SK-N-SH (cell line): ENCODE measurements at regions not wholly inside any gene's neighbourhood (a gene's known extent, or its start where the extent isn't known, plus 50 kb on each side); places are given as distances from the start of the nearest gene placed in this dataset.

ENCODE experiments used
- CTCF ChIA-PET: fragments of 300-600, 350-600 bp; formaldehyde crosslinking; extraction: SDS; loops from one replicate; lab custom pipeline; 2021; lab: Yijun Ruan, JAX
- POLR2A ChIA-PET: fragments of 350-600 bp; sonication (Branson Sonifier 250); formaldehyde crosslinking; extraction: SDS; loops from one replicate; lab custom pipeline; 2020; ENCODE audit warnings: antibody characterized with exemption, inconsistent platforms; lab: Yijun Ruan, JAX
- DNase-seq: peaks from one replicate; pipeline ENCODE4 v3.0.0; 2012
- H2AFZ ChIP-seq: fragments of 200-600 bp; sonication (generic); 2 replicates; pipeline ENCODE4 v1.8.1; 2016; ENCODE audit warnings: antibody characterized with exemption, mild to moderate bottlenecking, low read depth
- H3F3A ChIP-seq: fragments of 200-600 bp; sonication (generic); replicated peaks from 2 replicates; pipeline ENCODE3; 2016; ENCODE audit warnings: antibody characterized with exemption, mild to moderate bottlenecking; ENCODE audit not compliant: insufficient read depth
- H3K27ac ChIP-seq, 2 experiments: fragments of 200-500 bp in 1 of 2; fragments of 200-600 bp in 1 of 2; sonication (Bioruptor generic) in 1 of 2; sonication (generic), shearing (Covaris generic) in 1 of 2; 2 replicates each; pipeline versions ENCODE4 v1.5.1 to v1.6.1; 2014 to 2016; ENCODE audit warnings: low read depth in 2 of 2, inconsistent platforms in 1 of 2, low read length in 1 of 2, mild to moderate bottlenecking in 1 of 2, mixed read lengths in 1 of 2
- H3K27me3 ChIP-seq: fragments of 200-600 bp; sonication (generic), shearing (Covaris generic); 2 replicates; pipeline ENCODE4 v1.6.1; 2016; ENCODE audit warnings: mixed run types; ENCODE audit not compliant: insufficient read depth
- H3K36me3 ChIP-seq, 2 experiments: fragments of 200-500 bp in 1 of 2; fragments of 200-600 bp in 1 of 2; sonication (Bioruptor generic) in 1 of 2; sonication (generic) in 1 of 2; replicated peaks in 1 of 2; 2 replicates each; pipeline versions ENCODE3 to v1.5.1; 2014 to 2016; ENCODE audit warnings: low read length in 1 of 2, mild to moderate bottlenecking in 1 of 2; ENCODE audit not compliant: insufficient read depth in 2 of 2, control insufficient read depth in 1 of 2
- H3K4me1 ChIP-seq, 2 experiments: fragments of 200-500 bp in 1 of 2; fragments of 200-600 bp in 1 of 2; sonication (Bioruptor generic) in 1 of 2; sonication (generic), shearing (Covaris generic) in 1 of 2; 2 replicates each; pipeline versions ENCODE4 v1.5.1 to v1.6.1; 2014 to 2016; ENCODE audit warnings: low read depth in 1 of 2, low read length in 1 of 2, mixed run types in 1 of 2; ENCODE audit not compliant: insufficient read depth in 2 of 2, control insufficient read depth in 1 of 2
- H3K4me2 ChIP-seq: fragments of 200-600 bp; sonication (generic), shearing (Covaris generic); 2 replicates; pipeline ENCODE4 v1.6.1; 2017; ENCODE audit warnings: mixed run types
- H3K4me3 ChIP-seq, 2 experiments: fragments of 200-500 bp in 1 of 2; fragments of 200-600 bp in 1 of 2; sonication (Bioruptor generic) in 1 of 2; sonication (generic), shearing (Covaris generic) in 1 of 2; 2 replicates each; pipeline versions ENCODE4 v1.5.1 to v1.8.1; 2014 to 2016; ENCODE audit warnings: low read depth in 2 of 2, inconsistent platforms in 1 of 2, low read length in 1 of 2, mild to moderate bottlenecking in 1 of 2, mixed read lengths in 1 of 2, moderate library complexity in 1 of 2
- H3K79me2 ChIP-seq: fragments of 200-600 bp; sonication (generic); 2 replicates; pipeline ENCODE4 v1.8.1; 2017; ENCODE audit warnings: mild to moderate bottlenecking; ENCODE audit not compliant: insufficient read depth
- H3K9ac ChIP-seq: fragments of 200-600 bp; sonication (generic); 2 replicates; pipeline ENCODE4 v1.6.1; 2017; ENCODE audit warnings: mixed run types
- H3K9me2 ChIP-seq: fragments of 200-600 bp; sonication (generic); 2 replicates; pipeline ENCODE4 v1.6.1; 2017; ENCODE audit warnings: mixed run types
- H3K9me3 ChIP-seq: fragments of 200-600 bp; sonication (generic); 2 replicates; pipeline ENCODE4 v1.6.1; 2017; ENCODE audit warnings: mixed run types, mild to moderate bottlenecking, moderate library complexity
- H4K20me1 ChIP-seq: fragments of 200-600 bp; sonication (generic); 2 replicates; pipeline ENCODE4 v1.6.1; 2017; ENCODE audit warnings: mild to moderate bottlenecking, mixed run types; ENCODE audit not compliant: insufficient read depth
- CHD2 ChIP-seq: fragments of 150-350 bp; IDR thresholded peaks from 2 replicates; pipeline ENCODE4 v1.6.1; 2018; ENCODE audit warnings: low read length; ENCODE audit not compliant: partially characterized antibody
- ELF1 ChIP-seq: IDR thresholded peaks from 2 replicates; pipeline ENCODE4 v1.4.0; 2012
- EP300 ChIP-seq, 2 experiments: IDR thresholded peaks; 2 replicates each; pipeline versions ENCODE4 v1.4.0 to v1.6.1; 2012; ENCODE audit warnings: borderline replicate concordance in 1 of 2, low read depth in 1 of 2, low read length in 1 of 2
- IRF3 ChIP-seq: fragments of 150-350 bp; IDR thresholded peaks from 2 replicates; pipeline ENCODE4 v1.6.1; 2016; ENCODE audit warnings: mild to moderate bottlenecking, low read depth, low read length
- SIN3A ChIP-seq: IDR thresholded peaks from 2 replicates; pipeline ENCODE4 v1.6.1; 2012; ENCODE audit warnings: low read depth, mild to moderate bottlenecking, low read length, moderate library complexity, borderline replicate concordance
- TEAD4 ChIP-seq: IDR thresholded peaks from 2 replicates; pipeline ENCODE4 v1.4.0; 2012; ENCODE audit warnings: mild to moderate bottlenecking, borderline replicate concordance; ENCODE audit not compliant: insufficient read depth
- WGBS: methylation state at CpG from one replicate; pipeline ENCODE4 v1.1.6; 2017; ENCODE audit warnings: low lambda C conversion rate; 5-methylcytosine and 5-hydroxymethylcytosine counted together
- TF ChIP-seq, protein P1 (sequence below): fragments of 200-600 bp; sonication (generic); IDR thresholded peaks from 2 replicates; pipeline ENCODE4 v1.6.1; 2017; ENCODE audit warnings: antibody characterized with exemption, mild to moderate bottlenecking, moderate library complexity
- TF ChIP-seq, protein P2 (sequence below): IDR thresholded peaks from 2 replicates; pipeline ENCODE4 v1.6.1; 2012; ENCODE audit warnings: mild to moderate bottlenecking, low read depth, low read length, moderate library complexity
- TF ChIP-seq, protein P3 (sequence below): IDR thresholded peaks from 2 replicates; pipeline ENCODE4 v1.4.0; 2012; ENCODE audit warnings: low read depth, borderline replicate concordance

- no peak overlapping the region for H3K27ac ChIP-seq
- no peak for TF ChIP-seq ELF1
- TF ChIP-seq, protein P1, sequence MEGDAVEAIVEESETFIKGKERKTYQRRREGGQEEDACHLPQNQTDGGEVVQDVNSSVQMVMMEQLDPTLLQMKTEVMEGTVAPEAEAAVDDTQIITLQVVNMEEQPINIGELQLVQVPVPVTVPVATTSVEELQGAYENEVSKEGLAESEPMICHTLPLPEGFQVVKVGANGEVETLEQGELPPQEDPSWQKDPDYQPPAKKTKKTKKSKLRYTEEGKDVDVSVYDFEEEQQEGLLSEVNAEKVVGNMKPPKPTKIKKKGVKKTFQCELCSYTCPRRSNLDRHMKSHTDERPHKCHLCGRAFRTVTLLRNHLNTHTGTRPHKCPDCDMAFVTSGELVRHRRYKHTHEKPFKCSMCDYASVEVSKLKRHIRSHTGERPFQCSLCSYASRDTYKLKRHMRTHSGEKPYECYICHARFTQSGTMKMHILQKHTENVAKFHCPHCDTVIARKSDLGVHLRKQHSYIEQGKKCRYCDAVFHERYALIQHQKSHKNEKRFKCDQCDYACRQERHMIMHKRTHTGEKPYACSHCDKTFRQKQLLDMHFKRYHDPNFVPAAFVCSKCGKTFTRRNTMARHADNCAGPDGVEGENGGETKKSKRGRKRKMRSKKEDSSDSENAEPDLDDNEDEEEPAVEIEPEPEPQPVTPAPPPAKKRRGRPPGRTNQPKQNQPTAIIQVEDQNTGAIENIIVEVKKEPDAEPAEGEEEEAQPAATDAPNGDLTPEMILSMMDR = no peak
- no peak for TF ChIP-seq CHD2
- TF ChIP-seq, protein P2, sequence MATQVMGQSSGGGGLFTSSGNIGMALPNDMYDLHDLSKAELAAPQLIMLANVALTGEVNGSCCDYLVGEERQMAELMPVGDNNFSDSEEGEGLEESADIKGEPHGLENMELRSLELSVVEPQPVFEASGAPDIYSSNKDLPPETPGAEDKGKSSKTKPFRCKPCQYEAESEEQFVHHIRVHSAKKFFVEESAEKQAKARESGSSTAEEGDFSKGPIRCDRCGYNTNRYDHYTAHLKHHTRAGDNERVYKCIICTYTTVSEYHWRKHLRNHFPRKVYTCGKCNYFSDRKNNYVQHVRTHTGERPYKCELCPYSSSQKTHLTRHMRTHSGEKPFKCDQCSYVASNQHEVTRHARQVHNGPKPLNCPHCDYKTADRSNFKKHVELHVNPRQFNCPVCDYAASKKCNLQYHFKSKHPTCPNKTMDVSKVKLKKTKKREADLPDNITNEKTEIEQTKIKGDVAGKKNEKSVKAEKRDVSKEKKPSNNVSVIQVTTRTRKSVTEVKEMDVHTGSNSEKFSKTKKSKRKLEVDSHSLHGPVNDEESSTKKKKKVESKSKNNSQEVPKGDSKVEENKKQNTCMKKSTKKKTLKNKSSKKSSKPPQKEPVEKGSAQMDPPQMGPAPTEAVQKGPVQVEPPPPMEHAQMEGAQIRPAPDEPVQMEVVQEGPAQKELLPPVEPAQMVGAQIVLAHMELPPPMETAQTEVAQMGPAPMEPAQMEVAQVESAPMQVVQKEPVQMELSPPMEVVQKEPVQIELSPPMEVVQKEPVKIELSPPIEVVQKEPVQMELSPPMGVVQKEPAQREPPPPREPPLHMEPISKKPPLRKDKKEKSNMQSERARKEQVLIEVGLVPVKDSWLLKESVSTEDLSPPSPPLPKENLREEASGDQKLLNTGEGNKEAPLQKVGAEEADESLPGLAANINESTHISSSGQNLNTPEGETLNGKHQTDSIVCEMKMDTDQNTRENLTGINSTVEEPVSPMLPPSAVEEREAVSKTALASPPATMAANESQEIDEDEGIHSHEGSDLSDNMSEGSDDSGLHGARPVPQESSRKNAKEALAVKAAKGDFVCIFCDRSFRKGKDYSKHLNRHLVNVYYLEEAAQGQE = no peak
- TF ChIP-seq SIN3A = no peak
- TF ChIP-seq, protein P3, sequence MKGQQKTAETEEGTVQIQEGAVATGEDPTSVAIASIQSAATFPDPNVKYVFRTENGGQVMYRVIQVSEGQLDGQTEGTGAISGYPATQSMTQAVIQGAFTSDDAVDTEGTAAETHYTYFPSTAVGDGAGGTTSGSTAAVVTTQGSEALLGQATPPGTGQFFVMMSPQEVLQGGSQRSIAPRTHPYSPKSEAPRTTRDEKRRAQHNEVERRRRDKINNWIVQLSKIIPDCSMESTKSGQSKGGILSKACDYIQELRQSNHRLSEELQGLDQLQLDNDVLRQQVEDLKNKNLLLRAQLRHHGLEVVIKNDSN = no peak
- TF ChIP-seq, all 33 proteins: peak for 0
- no peaks in the 10 kb centered on the region for H3K9me3 ChIP-seq
- no peak overlapping the region for H3K9ac ChIP-seq
- no peaks in the 10 kb centered on the region for H3K36me3 ChIP-seq
- no peaks in the 10 kb centered on the region for H4K20me1 ChIP-seq
- POLR2A ChIA-PET = no interaction called here
- H3K27me3 ChIP-seq = no peaks in the 10 kb centered on the region
- H3F3A ChIP-seq = no peaks in the 10 kb centered on the region
- peaks cover 0 to 19% of the 10 kb centered on the region in 2 experiments; a peak in 2 of 4 replicates for H3K4me1 ChIP-seq
- H2AFZ ChIP-seq = no peak overlapping the region
- H3K79me2 ChIP-seq = no peaks in the 10 kb centered on the region
- H3K4me2 ChIP-seq = no peak overlapping the region
- DNase-seq = no peak
- 28% methylated on average over 2 of the region's 2 CpGs for WGBS
- no peaks in the 10 kb centered on the region for H3K9me2 ChIP-seq
- H3K4me3 ChIP-seq = no peak overlapping the region
- CTCF ChIA-PET = no interaction called here
Measured at GRCh38 chr16:56119133-56119532, 72.2 kb upstream of the GNAO1 start.

GRCh38 chr16:56116577-56116964 lies 74.7 kb upstream of the GNAO1 start:
- H3K79me2 ChIP-seq = no peaks in the 10 kb centered on the region
- H2AFZ ChIP-seq = no peak overlapping the region
- no peak overlapping the region for H3K4me2 ChIP-seq
- no peaks in the 10 kb centered on the region for H3K9me2 ChIP-seq
- no peaks in the 10 kb centered on the region for H3K27me3 ChIP-seq
- no peaks in the 10 kb centered on the region for H3F3A ChIP-seq
- no peak overlapping the region for H3K4me3 ChIP-seq
- TF ChIP-seq, protein P3 = no peak
- TF ChIP-seq, protein P1 = no peak
- no peak for TF ChIP-seq IRF3
- no peak for TF ChIP-seq EP300 (IDR thresholded peaks at IDR 0.05; ENCODE audit: borderline replicate concordance in 1 of 2, low read depth in 1 of 2, low read length in 1 of 2)
- TF ChIP-seq TEAD4 = no peak
- H3K4me1 ChIP-seq = peaks cover 0 to 16% of the 10 kb centered on the region in 2 experiments; a peak in 2 of 4 replicates
- H3K9ac ChIP-seq = no peak overlapping the region
- WGBS = 9% methylated on average over 1 of the region's 1 CpG
- H3K27ac ChIP-seq = no peak overlapping the region
- no peak for DNase-seq
- H3K9me3 ChIP-seq = no peaks in the 10 kb centered on the region
- POLR2A ChIA-PET = no interaction called here
- no peaks in the 10 kb centered on the region for H3K36me3 ChIP-seq
- no peaks in the 10 kb centered on the region for H4K20me1 ChIP-seq
- CTCF ChIA-PET = interaction anchor here (1.9 to 2.7 kb wide), 2 partner anchors 9 to 202 kb away, joined by 6 to 11 read pairs; no protein-coding TSS in a partner anchor
